ENCODE measurements at regions not wholly inside any gene's neighbourhood (a gene's known extent, or its start where the extent isn't known, plus 50 kb on each side); places are given as distances from the start of the nearest gene placed in this dataset.

DNA sequence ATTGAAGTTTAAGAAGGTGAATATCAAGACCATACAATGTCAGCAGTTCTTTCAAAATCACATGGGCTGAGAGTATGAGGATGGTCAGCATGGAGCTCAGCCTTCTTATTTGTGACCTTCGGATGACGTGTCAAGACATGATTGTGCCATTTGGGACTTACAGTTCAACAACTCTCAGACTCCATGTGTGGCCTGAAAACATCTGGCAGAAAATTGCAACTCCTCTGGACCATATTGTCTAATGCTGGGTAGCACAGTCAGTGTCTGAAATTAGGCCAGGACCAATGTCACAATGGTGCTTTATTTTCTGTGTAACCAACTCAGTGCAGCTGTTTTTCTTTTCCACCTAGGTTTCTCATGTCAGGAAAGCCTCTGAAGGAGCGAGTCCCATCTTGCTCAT lies 483.5 kb upstream of the PKN2 start:
- ChIA-PET POLR2A (no interaction called here), CTCF (no interaction called here)
- in situ Hi-C loops (cut with HindIII; ENCODE audit: low pct_unique_long_range_greater_than_20kb, low sequenced_read_pairs), result no loop called here
- Histone ChIP-seq H3K9me3 (ENCODE audit: control insufficient read depth, insufficient read depth, low read depth, low read length) (no peaks in the 10 kb centered on the region), H3K27me3 (ENCODE audit: control insufficient read depth, insufficient read depth, low read length) (no peaks in the 10 kb centered on the region), H3K36me3 (ENCODE audit: control insufficient read depth, insufficient read depth, low read length) (no peaks in the 10 kb centered on the region), H3K4me3 (ENCODE audit: low read depth in 2 of 2, low read length in 2 of 2) (no peak overlapping the region), H3K4me1 (ENCODE audit: control insufficient read depth, insufficient read depth, low read length) (no peaks in the 10 kb centered on the region), H3K27ac (ENCODE audit: low read length) (no peak overlapping the region)
- ATAC-seq, result no peak
- no TSS peak for BruUV-seq (replicated peaks)
- TF ChIP-seq POLR2AphosphoS5 (IDR thresholded peaks at IDR 0.05; ENCODE audit: low read depth, low read length) (no peak), TCF7L2 (IDR thresholded peaks at IDR 0.05; ENCODE audit: low read depth, low read length) (no peak), SIN3A (IDR thresholded peaks at IDR 0.05; ENCODE audit: borderline replicate concordance, insufficient read depth, low read depth, low read length) (no peak)
- TF ChIP-seq, protein P1, sequence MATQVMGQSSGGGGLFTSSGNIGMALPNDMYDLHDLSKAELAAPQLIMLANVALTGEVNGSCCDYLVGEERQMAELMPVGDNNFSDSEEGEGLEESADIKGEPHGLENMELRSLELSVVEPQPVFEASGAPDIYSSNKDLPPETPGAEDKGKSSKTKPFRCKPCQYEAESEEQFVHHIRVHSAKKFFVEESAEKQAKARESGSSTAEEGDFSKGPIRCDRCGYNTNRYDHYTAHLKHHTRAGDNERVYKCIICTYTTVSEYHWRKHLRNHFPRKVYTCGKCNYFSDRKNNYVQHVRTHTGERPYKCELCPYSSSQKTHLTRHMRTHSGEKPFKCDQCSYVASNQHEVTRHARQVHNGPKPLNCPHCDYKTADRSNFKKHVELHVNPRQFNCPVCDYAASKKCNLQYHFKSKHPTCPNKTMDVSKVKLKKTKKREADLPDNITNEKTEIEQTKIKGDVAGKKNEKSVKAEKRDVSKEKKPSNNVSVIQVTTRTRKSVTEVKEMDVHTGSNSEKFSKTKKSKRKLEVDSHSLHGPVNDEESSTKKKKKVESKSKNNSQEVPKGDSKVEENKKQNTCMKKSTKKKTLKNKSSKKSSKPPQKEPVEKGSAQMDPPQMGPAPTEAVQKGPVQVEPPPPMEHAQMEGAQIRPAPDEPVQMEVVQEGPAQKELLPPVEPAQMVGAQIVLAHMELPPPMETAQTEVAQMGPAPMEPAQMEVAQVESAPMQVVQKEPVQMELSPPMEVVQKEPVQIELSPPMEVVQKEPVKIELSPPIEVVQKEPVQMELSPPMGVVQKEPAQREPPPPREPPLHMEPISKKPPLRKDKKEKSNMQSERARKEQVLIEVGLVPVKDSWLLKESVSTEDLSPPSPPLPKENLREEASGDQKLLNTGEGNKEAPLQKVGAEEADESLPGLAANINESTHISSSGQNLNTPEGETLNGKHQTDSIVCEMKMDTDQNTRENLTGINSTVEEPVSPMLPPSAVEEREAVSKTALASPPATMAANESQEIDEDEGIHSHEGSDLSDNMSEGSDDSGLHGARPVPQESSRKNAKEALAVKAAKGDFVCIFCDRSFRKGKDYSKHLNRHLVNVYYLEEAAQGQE (IDR thresholded peaks at IDR 0.05; ENCODE audit: insufficient read depth in 1 of 2, low read depth in 2 of 2, low read length in 1 of 2), result no peak
- TF ChIP-seq, protein P2, sequence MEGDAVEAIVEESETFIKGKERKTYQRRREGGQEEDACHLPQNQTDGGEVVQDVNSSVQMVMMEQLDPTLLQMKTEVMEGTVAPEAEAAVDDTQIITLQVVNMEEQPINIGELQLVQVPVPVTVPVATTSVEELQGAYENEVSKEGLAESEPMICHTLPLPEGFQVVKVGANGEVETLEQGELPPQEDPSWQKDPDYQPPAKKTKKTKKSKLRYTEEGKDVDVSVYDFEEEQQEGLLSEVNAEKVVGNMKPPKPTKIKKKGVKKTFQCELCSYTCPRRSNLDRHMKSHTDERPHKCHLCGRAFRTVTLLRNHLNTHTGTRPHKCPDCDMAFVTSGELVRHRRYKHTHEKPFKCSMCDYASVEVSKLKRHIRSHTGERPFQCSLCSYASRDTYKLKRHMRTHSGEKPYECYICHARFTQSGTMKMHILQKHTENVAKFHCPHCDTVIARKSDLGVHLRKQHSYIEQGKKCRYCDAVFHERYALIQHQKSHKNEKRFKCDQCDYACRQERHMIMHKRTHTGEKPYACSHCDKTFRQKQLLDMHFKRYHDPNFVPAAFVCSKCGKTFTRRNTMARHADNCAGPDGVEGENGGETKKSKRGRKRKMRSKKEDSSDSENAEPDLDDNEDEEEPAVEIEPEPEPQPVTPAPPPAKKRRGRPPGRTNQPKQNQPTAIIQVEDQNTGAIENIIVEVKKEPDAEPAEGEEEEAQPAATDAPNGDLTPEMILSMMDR (IDR thresholded peaks at IDR 0.05), result no peak
- no peak for DNase-seq (ENCODE audit: low read depth, low spot score)
- intact Hi-C loops (cut with micrococcal nuclease; ENCODE audit: unreplicated experiment), result no loop called here

DNA sequence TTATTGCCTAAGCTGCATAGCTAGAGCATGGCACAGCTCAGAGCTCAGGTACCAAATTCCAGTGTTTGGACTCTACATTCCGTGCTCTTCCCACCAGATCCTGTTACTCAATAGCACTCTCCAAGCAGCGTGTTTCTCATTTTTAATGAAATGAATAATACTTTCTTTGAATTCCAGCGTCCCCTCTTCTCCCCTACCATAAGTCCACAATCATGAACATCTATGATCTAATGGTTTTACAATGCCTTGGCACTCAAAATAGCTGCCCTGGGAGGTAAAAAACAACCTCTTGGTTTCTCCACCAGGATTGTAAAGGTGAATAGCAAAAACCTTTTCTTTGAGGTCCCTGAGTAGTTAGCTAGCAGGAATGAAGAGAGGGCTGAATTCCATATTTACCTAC lies 480.0 kb upstream of the PKN2 start:
- CTCF ChIA-PET, result no interaction called here
- TF ChIP-seq POLR2AphosphoS5 (IDR thresholded peaks at IDR 0.05; ENCODE audit: low read depth, low read length), result no peak
- TF ChIP-seq, protein P2 (IDR thresholded peaks at IDR 0.05), result no peak
- TF ChIP-seq, protein P1 (IDR thresholded peaks at IDR 0.05; ENCODE audit: insufficient read depth in 1 of 2, low read depth in 2 of 2, low read length in 1 of 2), result no peak
- no peak for TF ChIP-seq TCF7L2 (IDR thresholded peaks at IDR 0.05; ENCODE audit: low read depth, low read length)
- TF ChIP-seq SIN3A (IDR thresholded peaks at IDR 0.05; ENCODE audit: borderline replicate concordance, insufficient read depth, low read depth, low read length), result no peak
- in situ Hi-C loops (cut with HindIII; ENCODE audit: low pct_unique_long_range_greater_than_20kb, low sequenced_read_pairs), result no loop called here

More for the DNA sequence above, 480.0 kb upstream of the PKN2 start:
- H3K9me3 ChIP-seq (ENCODE audit: control insufficient read depth, insufficient read depth, low read depth, low read length), result no peaks in the 10 kb centered on the region
- POLR2A ChIA-PET, result no interaction called here
- intact Hi-C loops (cut with micrococcal nuclease; ENCODE audit: unreplicated experiment), result no loop called here
- no TSS peak for BruUV-seq (replicated peaks)
- no peak for ATAC-seq
- H3K27ac ChIP-seq (ENCODE audit: low read length), result no peak overlapping the region
- no peak overlapping the region for H3K4me3 ChIP-seq (ENCODE audit: low read depth in 2 of 2, low read length in 2 of 2)
- no peaks in the 10 kb centered on the region for H3K27me3 ChIP-seq (ENCODE audit: control insufficient read depth, insufficient read depth, low read length)
- no peaks in the 10 kb centered on the region for H3K36me3 ChIP-seq (ENCODE audit: control insufficient read depth, insufficient read depth, low read length)
- H3K4me1 ChIP-seq (ENCODE audit: control insufficient read depth, insufficient read depth, low read length), result no peaks in the 10 kb centered on the region
- DNase-seq (ENCODE audit: low read depth, low spot score), result no peak

All from Panc1 (cell line).